DMS 273 treated with DMSO at 0.1 percent for 48 hours (cell line): ENCODE measurements at regions not wholly inside any gene's neighbourhood (a gene's known extent, or its start where the extent isn't known, plus 50 kb on each side); places are given as distances from the start of the nearest gene placed in this dataset.
"Not testable (repeated sequence)": the region's sequence is repeated elsewhere in the genome, so short reads cannot be mapped to it uniquely, and the experiment has no call there.

Experiments used
- DNase-seq: peaks from one replicate; lab custom pipeline; 2025; lab: John Stamatoyannopoulos, UW

DNA sequence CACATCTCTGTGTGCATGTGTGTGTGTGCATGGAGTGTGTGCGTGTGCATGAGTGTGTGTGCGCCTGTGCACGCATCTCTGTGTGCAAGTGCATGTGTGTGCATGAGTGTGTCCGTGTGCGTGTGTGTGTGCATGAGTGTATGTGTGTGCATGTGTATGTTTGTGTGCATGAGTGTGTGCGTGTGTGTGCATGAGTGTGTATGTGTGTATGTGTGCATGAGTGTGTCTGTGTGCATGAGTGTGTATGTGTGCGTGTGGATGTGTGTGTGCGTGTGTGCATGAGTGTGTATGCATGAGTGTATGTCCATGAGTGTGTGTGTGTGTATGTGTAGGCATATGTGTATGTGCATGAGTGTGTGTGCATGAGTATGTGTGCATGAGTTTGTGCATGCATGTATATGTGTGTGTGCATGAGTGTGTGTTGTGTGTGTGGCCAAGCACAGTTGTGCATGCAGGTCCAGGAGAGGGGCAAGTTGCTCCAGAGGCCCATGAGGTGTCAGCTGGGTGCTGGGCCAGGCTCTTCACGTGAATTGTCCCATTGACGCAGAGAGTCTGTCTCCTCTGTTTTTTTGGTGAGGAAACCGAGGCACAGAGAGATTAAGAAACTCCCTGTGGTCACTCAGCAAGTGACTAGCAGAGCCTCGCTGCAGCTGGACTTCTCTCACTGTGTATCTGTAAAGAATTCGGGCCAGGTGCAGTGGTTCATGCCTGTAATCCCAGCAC lies 75.5 kb downstream of the ASB1 start:
- DNase-seq: no peak

- no peak for DNase-seq
Measured at GRCh38 chr2:238502956-238503791, 76.4 kb downstream of the ASB1 start.

DNA sequence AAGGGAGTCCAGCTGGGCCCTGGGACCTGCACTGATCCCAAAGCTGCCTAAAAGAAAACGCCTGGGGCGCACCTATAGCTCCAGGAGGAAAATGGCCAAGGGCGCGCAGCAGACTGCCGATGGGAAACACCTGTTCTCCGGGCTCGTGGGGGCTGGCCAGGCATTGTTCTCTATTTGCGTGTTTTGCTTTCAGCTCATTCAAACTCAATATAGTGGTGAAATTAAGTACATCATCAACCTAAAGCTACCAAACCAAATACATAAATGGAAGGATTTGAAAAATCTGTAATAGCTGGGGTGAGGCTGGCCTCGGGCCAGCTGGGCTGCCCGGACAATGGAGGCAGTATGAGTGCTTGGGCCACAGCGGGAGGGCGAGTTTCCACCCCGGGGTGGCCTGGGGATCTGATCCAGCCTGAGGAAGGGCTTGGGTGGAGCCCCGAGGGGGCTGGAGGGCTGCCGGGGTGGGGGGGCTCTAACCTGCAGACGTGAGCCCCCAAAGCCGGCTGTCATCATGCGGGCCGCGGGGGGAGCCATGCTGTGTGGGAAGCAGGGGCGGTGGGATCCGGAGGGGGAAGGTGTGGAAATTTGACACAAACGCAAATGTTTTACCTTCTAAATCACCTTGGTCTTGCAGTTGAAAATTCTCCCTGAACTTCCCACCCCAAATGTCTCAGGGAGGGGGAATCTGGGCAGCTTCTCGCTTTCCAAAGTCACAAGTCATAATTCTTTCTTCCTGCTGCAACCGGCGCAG lies 77.6 kb downstream of the ASB1 start:
- DNase-seq: no peak

- no peak for DNase-seq
Measured at GRCh38 chr2:238505119-238505891, 78.6 kb downstream of the ASB1 start.

- DNase-seq: no peak
Measured at GRCh38 chr2:238505892-238506280, 79.2 kb downstream of the ASB1 start.

DNA sequence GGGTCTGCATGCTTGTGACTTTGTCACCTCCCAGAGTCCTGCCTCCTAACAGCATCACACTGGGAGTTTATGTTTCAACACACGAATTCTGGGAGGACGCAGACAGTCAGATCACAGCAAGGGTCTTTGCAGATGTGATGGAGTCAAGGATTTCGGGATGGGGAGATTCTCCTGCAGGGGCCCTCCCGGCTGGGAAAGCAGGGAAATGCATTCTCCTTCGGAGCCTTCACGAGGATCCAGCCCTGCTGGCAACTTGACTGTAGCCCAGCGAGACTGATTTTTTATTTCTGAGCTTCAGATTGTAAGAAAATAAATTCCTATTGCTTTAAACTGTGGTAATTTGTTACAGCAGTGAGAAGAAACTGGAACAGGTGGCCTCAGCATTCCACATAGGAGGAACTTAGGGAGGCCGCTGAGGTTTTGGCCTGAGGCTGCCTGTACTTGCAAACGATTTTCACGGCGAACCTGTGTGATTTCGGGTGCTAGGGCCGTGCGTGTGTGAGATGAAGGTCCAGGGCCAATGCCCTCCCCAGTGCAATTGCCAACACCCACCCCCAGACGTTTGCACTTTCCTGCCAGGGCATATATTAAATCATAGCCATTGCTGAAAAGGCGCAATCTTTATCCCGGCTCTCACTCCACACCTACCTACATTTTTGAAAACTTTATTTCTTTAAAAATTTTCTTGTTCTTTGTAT lies 79.8 kb downstream of the ASB1 start:
- no peak for DNase-seq

GRCh38 chr2:238507836-238508235 lies 81.1 kb downstream of the ASB1 start:
- DNase-seq: no peak

- no peak for DNase-seq
Measured at GRCh38 chr2:238509151-238509835, 82.6 kb downstream of the ASB1 start.

- DNase-seq: no peak
Measured at GRCh38 chr2:238509903-238510302, 83.2 kb downstream of the ASB1 start.

DNA sequence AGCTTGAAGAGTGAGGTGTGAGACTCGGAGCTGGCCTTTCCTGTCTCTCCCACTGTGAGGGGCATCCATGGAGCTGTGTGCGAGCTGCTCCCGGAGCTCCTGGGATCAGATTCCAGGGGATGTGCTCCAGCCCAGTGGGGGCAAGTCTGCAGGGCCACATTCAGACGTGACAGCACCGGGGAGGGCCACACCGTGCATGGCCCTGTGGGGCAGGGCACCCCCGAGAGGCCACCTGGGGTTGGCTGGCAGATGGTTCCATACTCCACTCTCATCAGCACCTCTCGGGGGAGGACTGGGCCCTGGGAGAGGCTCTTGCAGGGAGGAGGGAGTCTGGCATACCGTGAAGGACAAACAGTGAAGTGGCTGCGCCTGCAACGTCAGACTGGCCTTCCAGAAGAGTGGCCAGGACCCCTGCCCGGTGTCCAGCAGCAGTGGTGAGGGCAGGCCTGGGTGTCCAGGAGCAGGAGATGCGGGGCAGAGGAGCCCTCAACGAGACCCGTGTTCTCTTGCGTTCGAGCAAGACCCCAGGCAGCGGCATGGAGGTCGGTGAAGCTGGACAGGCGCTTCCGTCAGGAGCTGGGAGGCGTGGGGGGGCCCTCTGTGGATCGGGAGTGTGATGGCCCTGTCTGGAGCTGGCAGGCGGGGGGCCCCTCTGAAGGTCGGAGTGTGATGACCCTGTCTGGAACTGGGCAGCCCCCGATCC lies 84.3 kb downstream of the ASB1 start:
- DNase-seq: no peak

GRCh38 chr2:238511614-238511950 lies 84.9 kb downstream of the ASB1 start:
- DNase-seq: no peak

DNA sequence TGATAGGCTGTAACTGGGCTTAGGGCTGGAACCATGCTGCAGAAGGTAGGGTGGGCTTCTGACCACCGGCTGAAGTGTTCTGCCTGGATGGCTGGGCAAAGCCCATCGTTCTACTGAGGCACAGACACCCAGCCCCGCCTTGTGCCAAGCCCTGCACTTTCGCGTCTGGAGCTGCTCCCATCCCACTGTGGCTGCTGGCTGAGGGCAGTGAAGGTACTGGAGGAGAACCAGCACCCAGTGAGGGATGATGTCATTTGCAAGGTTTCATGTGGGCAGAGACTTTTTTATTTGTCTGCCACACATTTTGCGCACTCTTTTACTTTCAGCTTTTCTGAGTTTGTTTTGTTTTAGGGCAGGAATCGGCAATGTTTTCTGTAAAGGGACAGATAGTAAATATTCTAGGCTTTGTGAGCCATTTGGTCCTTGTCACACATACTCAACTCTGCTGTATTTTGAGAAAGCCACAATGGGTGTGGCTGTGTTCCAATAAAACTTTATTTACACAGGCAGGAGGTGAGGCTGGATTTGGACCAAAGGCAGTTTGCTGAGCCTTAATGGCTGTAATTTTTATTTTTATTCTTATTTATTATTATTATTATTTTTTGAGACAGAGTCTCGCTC lies 85.6 kb downstream of the ASB1 start:
- no peak for DNase-seq

- DNase-seq: no peak
Measured at GRCh38 chr2:238513346-238513745, 86.6 kb downstream of the ASB1 start.

DNA sequence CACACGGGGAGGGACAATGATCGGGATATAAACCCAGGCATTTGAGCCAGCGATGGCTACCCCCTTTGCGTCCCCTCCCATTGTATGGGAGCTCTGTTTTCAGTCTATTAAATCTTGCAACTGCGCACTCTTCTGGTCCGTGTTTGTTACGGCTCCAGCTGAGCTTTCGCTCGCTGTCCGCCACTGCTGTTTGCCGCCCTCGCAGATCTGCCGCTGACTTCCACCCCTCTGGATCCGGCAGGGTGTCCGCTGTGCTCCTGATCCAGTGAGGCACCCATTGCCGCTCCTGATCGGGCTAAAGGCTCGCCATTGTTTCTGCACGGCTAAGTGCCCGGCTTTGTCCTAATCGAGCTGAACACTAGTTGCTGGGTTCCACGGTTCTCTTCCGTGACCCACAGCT lies 87.3 kb downstream of the ASB1 start:
- not testable (repeated sequence) for DNase-seq

GRCh38 chr2:238515377-238515776 lies 88.7 kb downstream of the ASB1 start:
- no peak for DNase-seq

DNA sequence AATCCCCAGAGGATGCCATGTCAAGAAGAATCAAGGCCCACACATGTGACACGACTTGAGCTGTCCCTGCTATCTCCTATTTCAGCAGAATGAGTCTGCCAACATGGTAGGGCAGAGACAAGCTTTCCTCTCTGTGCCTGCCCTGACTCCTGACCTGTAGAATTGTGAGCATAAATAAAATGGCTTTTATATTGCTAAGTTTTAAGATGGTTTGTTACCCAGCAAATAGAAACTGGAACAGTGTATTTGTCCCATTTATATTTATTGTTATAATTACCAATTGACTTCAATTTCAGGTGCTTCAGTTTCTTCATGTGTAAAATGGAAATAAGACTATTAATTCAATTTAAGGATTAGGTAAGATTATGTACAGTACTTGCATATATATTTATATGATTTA lies 90.5 kb downstream of the ASB1 start:
- no peak for DNase-seq

DNA sequence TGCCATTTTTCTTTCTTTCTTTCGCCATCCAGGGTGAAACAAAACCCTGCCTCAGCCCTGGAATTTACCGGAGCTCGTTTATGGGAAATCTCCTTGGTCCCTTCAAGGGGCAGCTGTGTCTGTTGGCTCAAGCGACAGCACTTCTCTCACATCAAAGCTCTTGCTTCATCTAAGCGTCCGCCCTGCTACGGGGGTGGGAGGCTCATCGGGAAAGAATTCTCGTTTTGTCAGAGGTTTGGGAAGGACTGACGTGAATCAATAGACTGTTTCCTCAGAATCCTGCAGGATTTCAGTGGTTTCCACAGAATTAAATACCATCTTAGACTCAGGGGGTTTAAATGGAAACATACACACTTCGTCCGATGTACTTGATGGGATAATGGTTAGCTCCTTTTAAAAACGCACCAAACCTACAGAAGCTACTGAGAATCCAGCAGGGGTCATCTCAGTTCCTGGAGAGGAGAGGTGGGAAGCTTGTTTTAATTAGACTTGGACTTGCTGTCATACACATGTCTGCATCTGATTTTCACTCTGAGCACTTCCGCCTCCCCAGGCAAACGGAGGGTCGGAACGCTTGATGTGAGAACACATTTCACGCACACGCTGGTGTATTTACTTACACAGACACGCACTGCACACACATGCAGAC lies 91.6 kb downstream of the ASB1 start:
- DNase-seq: no peak

GRCh38 chr2:238518821-238519186 lies 92.1 kb downstream of the ASB1 start:
- DNase-seq: no peak

GRCh38 chr2:238520359-238520886 lies 93.7 kb downstream of the ASB1 start:
- no peak for DNase-seq
